Motor neuron (in vitro differentiated cells): ENCODE measurements at regions not wholly inside any gene's neighbourhood (a gene's known extent, or its start where the extent isn't known, plus 50 kb on each side); places are given as distances from the start of the nearest gene placed in this dataset.
A peak's percentile ranks its signal among the peaks of the same experiment; 100 is the strongest.

Source experiments
- ATAC-seq, 8 experiments: fragments of 200-7000 bp; cut with Tn5 transposase; replicated peaks in 6 of 8; 2 replicates each; pipeline ENCODE4 v1.8.0; 2021; ENCODE audit warnings: mild to moderate bottlenecking in 8 of 8, moderate library complexity in 8 of 8
- H3K27ac ChIP-seq, 2 donors: fragments of 250-450 bp; sonication (Bioruptor Pico); 2 replicates each; pipeline ENCODE4 v1.9.0; 2021; ENCODE audit warnings: antibody characterized with exemption in 2 of 2, mild to moderate bottlenecking in 2 of 2, moderate library complexity in 1 of 2
- H3K4me1 ChIP-seq, 2 donors: fragments of 250-450 bp; sonication (Bioruptor Pico); replicated peaks in 1 of 2; 2 replicates each; pipeline ENCODE4 v1.6.1; 2021; ENCODE audit warnings: antibody characterized with exemption in 2 of 2, mild to moderate bottlenecking in 2 of 2, moderate library complexity in 1 of 2
- H3K4me3 ChIP-seq, 5 donors: fragments of 250-450 bp; sonication (Bioruptor Pico); 2 replicates each; pipeline ENCODE4 v1.9.0; 2021; ENCODE audit warnings: antibody characterized with exemption in 5 of 5, mild to moderate bottlenecking in 5 of 5, moderate library complexity in 4 of 5
- WGBS, 10 experiments: fragments of 450-650 bp; shearing (Covaris generic); methylation state at CpG; one replicate each; pipeline ENCODE4 v1.0.0; 2022; 5-methylcytosine and 5-hydroxymethylcytosine counted together
- in situ Hi-C, 9 experiments: fragments of 400-800 bp; cut with MboI; loops; one replicate each; pipeline ENCODE4 v1.15.0; 2021; ENCODE audit warnings: low sequenced_read_pairs in 9 of 9, low pct_unique_long_range_greater_than_20kb in 2 of 9; ENCODE audit not compliant: unreplicated experiment in 9 of 9

GRCh38 chr6:8707956-8708772 is 272.8 kb upstream of the SLC35B3 start:
- Histone ChIP-seq H3K4me1 (no peaks in the 10 kb centered on the region), H3K4me3 (no peak overlapping the region), H3K27ac (no peak overlapping the region)
- 5 to 60% (median 36%) methylated on average over 3 to 7 of the region's 7 CpGs; no CpG with 5 or more reads in 1 of the 10 experiments for WGBS, 10 experiments
- ATAC-seq: peak in 4 of 8 experiments; percentile 54 to 75 (median 75)
- in situ Hi-C loops: loop anchor here in 1 of 9 experiments (25.0 kb wide), 1 partner anchor 1729 kb away; no protein-coding TSS in a partner anchor

GRCh38 chr6:8707369-8707768 is 272.0 kb upstream of the SLC35B3 start:
- WGBS, 10 experiments: 0 to 100% (median 86%) methylated on average over 1 to 4 of the region's 4 CpGs; no CpG with 5 or more reads in 2 of the 10 experiments
- no peak for ATAC-seq
- in situ Hi-C loops: loop anchor here in 1 of 9 experiments (25.0 kb wide), 1 partner anchor 1730 kb away; no protein-coding TSS in a partner anchor

GRCh38 chr6:8705435-8706020 is 270.2 kb upstream of the SLC35B3 start:
- Histone ChIP-seq H3K4me3 (no peak overlapping the region), H3K27ac (no peak overlapping the region), H3K4me1 (no peaks in the 10 kb centered on the region)
- 0 to 71% (median 50%) methylated on average over 1 to 2 of the region's 2 CpGs; no CpG with 5 or more reads in 3 of the 10 experiments for WGBS, 10 experiments
- no peak for ATAC-seq
- in situ Hi-C loops: loop anchor here in 1 of 9 experiments (25.0 kb wide), 1 partner anchor 1732 kb away; no protein-coding TSS in a partner anchor

More at GRCh38 chr6:8707369-8707768, 272.0 kb upstream of the SLC35B3 start:
- H3K4me3 ChIP-seq: no peak overlapping the region
- H3K27ac ChIP-seq: no peak overlapping the region
- H3K4me1 ChIP-seq: no peaks in the 10 kb centered on the region

- 0 to 100% (median 71%) methylated on average over 1 of the region's 1 CpG for WGBS, 10 experiments
- no peak overlapping the region for H3K4me3 ChIP-seq
- in situ Hi-C loops: loop anchor here in 1 of 9 experiments (25.0 kb wide), 1 partner anchor 1734 kb away; no protein-coding TSS in a partner anchor
- no peak overlapping the region for H3K27ac ChIP-seq
- no peak for ATAC-seq
- H3K4me1 ChIP-seq: no peaks in the 10 kb centered on the region
Measured at GRCh38 chr6:8703059-8703458, 267.7 kb upstream of the SLC35B3 start.

- H3K4me3 ChIP-seq: no peak overlapping the region
- WGBS, 10 experiments: 0 to 91% (median 0%) methylated on average over 1 of the region's 1 CpG; no CpG with 5 or more reads in 3 of the 10 experiments
- no peaks in the 10 kb centered on the region for H3K4me1 ChIP-seq
- ATAC-seq: no peak
- in situ Hi-C loops: no loop called here
- no peak overlapping the region for H3K27ac ChIP-seq
Measured at GRCh38 chr6:8688821-8689220, 253.5 kb upstream of the SLC35B3 start.

- in situ Hi-C loops: no loop called here
- 52 to 92% (median 76%) methylated on average over 1 to 3 of the region's 3 CpGs; no CpG with 5 or more reads in 1 of the 10 experiments for WGBS, 10 experiments
- no peak for ATAC-seq
- H3K27ac ChIP-seq: no peak overlapping the region
- no peaks in the 10 kb centered on the region for H3K4me1 ChIP-seq
- no peak overlapping the region for H3K4me3 ChIP-seq
Measured at GRCh38 chr6:8686077-8686476, 250.7 kb upstream of the SLC35B3 start.

GRCh38 chr6:8683204-8683603 is 247.9 kb upstream of the SLC35B3 start:
- ATAC-seq: peak in 1 of 8 experiments; percentile 31
- Histone ChIP-seq H3K4me3 (no peak overlapping the region), H3K4me1 (no peaks in the 10 kb centered on the region), H3K27ac (no peak overlapping the region)
- WGBS, 10 experiments: 0 to 100% (median 83%) methylated on average over 1 of the region's 1 CpG; no CpG with 5 or more reads in 5 of the 10 experiments
- in situ Hi-C loops: no loop called here

GRCh38 chr6:8679823-8680222 is 244.5 kb upstream of the SLC35B3 start:
- ATAC-seq: no peak
- H3K4me3 ChIP-seq: no peak overlapping the region
- in situ Hi-C loops: no loop called here
- H3K4me1 ChIP-seq: no peaks in the 10 kb centered on the region
- H3K27ac ChIP-seq: no peak overlapping the region
- 19 to 94% (median 66%) methylated on average over 1 to 2 of the region's 2 CpGs; no CpG with 5 or more reads in 1 of the 10 experiments for WGBS, 10 experiments

GRCh38 chr6:8678466-8678865 is 243.1 kb upstream of the SLC35B3 start:
- 60 to 100% (median 91%) methylated on average over 1 to 5 of the region's 5 CpGs; no CpG with 5 or more reads in 6 of the 10 experiments for WGBS, 10 experiments
- ATAC-seq: no peak
- no peaks in the 10 kb centered on the region for H3K4me1 ChIP-seq
- in situ Hi-C loops: no loop called here
- H3K4me3 ChIP-seq: no peak overlapping the region
- no peak overlapping the region for H3K27ac ChIP-seq

- no peak overlapping the region for H3K27ac ChIP-seq
- WGBS, 10 experiments: 7 to 100% (median 90%) methylated on average over 1 to 3 of the region's 3 CpGs; no CpG with 5 or more reads in 1 of the 10 experiments
- no peak for ATAC-seq
- no peaks in the 10 kb centered on the region for H3K4me1 ChIP-seq
- in situ Hi-C loops: no loop called here
- no peak overlapping the region for H3K4me3 ChIP-seq
Measured at GRCh38 chr6:8674126-8674525, 238.8 kb upstream of the SLC35B3 start.

- in situ Hi-C loops: no loop called here
- no peak for ATAC-seq
- Histone ChIP-seq H3K4me1 (no peaks in the 10 kb centered on the region), H3K27ac (no peak overlapping the region), H3K4me3 (no peak overlapping the region)
- 25 to 96% (median 83%) methylated on average over 1 to 3 of the region's 3 CpGs; no CpG with 5 or more reads in 3 of the 10 experiments for WGBS, 10 experiments
Measured at GRCh38 chr6:8672882-8673281, 237.5 kb upstream of the SLC35B3 start.

GRCh38 chr6:8670792-8671191 is 235.4 kb upstream of the SLC35B3 start:
- Histone ChIP-seq H3K4me1 (no peaks in the 10 kb centered on the region), H3K4me3 (no peak overlapping the region), H3K27ac (no peak overlapping the region)
- in situ Hi-C loops: no loop called here
- 60 to 100% (median 94%) methylated on average over 1 of the region's 1 CpG; no CpG with 5 or more reads in 6 of the 10 experiments for WGBS, 10 experiments
- ATAC-seq: no peak

- Histone ChIP-seq H3K4me3 (no peak overlapping the region), H3K27ac (no peak overlapping the region), H3K4me1 (peaks cover 0 to 2% of the 10 kb centered on the region in 2 donors)
- WGBS, 10 experiments: 4 to 89% (median 80%) methylated on average over 1 to 3 of the region's 3 CpGs; no CpG with 5 or more reads in 1 of the 10 experiments
- in situ Hi-C loops: no loop called here
- ATAC-seq: peak in 1 of 8 experiments; percentile 29
Measured at GRCh38 chr6:8664700-8665099, 229.4 kb upstream of the SLC35B3 start.
